Esophagus squamous epithelium (tissue), 4 donors: ENCODE measurements at regions not wholly inside any gene's neighbourhood (a gene's known extent, or its start where the extent isn't known, plus 50 kb on each side); places are given as distances from the start of the nearest gene placed in this dataset.

Experiments
- CTCF ChIP-seq, 6 experiments: fragments of 450-650 bp in 4 of 6; fragments of 200-600 bp in 2 of 6; sonication (generic) in 2 of 6; IDR thresholded peaks; one replicate each; pipeline ENCODE4 v1.5.1; 2016 to 2019; ENCODE audit warnings: antibody characterized with exemption in 6 of 6, mild to moderate bottlenecking in 4 of 6, moderate library complexity in 4 of 6
- POLR2A ChIP-seq, 4 donors: fragments of 450-650 bp; IDR thresholded peaks; one replicate each; pipeline ENCODE4 v1.6.1; 2017; ENCODE audit warnings: antibody characterized with exemption in 4 of 4, mild to moderate bottlenecking in 4 of 4, moderate library complexity in 3 of 4

GRCh38 chrX:52261125-52261462 lies 76.4 kb downstream of the MAGED4 start:
- no peak for TF ChIP-seq POLR2A (IDR thresholded peaks at IDR 0.05)
- no peak for TF ChIP-seq CTCF (IDR thresholded peaks at IDR 0.05)
